NOMO-1 (cell line): ENCODE measurements at regions not wholly inside any gene's neighbourhood (a gene's known extent, or its start where the extent isn't known, plus 50 kb on each side); places are given as distances from the start of the nearest gene placed in this dataset.
"Not testable (repeated sequence)": the region's sequence is repeated elsewhere in the genome, so short reads cannot be mapped to it uniquely, and the experiment has no call there.

Experiments used
- DNase-seq, 2 experiments: peaks; one replicate each; lab custom pipeline; 2025; ENCODE audit not compliant: unreplicated experiment in 2 of 2; lab: John Stamatoyannopoulos, UW

DNA sequence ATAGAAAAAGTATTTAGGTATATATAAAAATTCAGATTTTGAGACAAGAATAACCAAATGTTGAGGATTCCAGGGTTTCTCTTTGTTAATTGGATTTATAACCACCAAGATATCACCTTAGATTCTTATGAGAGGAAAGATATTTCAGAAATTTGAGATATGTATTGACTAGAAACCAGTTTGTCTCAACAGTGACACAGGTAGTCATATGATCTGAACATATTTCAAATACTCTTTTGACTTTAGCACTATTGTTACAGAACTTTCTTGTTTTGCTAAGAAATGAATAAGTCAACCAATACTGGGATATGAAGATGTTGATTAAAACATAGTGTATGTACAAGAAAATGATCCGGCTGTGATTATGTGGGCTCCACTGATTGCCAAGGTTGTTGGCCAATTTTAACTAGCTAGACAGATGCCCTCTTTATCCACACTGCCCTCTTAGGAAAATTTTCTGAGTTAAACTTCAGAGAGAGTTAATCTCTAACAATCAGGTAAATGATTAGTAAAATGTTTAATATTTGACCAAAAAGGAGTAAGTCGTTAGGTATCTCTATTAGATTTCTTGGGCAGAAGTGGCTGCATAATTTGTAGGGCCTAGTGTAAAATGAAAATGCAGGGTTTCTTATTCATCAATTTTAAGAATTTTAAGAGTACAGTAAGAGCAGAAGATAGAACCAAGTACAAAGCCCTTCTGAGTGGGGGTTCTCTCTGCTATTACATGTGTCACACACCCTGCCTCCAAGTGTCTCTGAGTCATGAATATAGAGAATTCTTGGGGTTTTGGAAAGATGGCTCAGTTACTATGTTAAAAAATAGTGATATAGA lies 376.0 kb downstream of the TFEC start:
- no peak for DNase-seq

- DNase-seq, result no peak
Measured at GRCh38 chr7:115649429-115649828, 381.1 kb downstream of the TFEC start.

DNA sequence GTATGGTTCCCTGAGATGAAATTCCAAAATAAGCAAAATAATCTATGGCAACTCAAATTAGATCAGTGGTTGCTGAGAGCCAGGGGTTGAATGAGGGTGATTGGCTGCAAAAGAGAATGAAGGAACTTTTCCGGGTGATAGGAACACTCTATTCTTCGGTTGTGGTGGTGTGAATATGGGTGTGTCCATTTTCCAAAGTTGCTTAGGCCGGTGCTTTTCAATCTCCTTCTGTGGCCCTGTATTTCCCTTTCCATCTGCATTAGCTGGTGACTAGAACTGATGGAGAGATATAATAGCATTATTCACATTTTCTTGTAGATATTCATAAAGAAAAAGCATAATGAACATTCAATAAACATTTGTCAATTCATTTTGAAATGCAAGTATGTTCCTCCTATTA lies 382.9 kb downstream of the TFEC start:
- no peak for DNase-seq

GRCh38 chr7:115642194-115642593 lies 388.4 kb downstream of the TFEC start:
- DNase-seq, result no peak

- DNase-seq, result no peak
Measured at GRCh38 chr7:115638853-115639252, 391.7 kb downstream of the TFEC start.

- no peak for DNase-seq
Measured at GRCh38 chr7:115637128-115637527, 393.4 kb downstream of the TFEC start.

DNA sequence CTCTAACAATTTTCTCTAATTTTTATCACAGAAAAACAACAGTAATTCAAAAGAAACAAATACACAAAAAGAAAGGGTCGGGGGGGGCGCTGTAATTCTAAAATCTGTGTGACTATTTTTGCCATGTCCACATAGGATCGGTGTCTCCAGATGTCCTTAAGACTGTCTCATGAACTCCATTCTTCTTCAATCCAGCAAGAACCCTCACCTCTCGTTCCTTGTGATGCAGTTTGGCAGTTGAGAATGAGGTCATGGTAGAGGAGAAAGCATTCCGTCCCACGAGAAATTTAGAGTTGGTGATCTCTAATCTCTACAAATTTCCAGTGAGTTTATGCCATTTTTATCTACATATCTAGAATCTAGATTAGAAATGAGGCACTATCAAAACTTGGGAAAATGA lies 394.7 kb downstream of the TFEC start:
- no peak for DNase-seq

DNA sequence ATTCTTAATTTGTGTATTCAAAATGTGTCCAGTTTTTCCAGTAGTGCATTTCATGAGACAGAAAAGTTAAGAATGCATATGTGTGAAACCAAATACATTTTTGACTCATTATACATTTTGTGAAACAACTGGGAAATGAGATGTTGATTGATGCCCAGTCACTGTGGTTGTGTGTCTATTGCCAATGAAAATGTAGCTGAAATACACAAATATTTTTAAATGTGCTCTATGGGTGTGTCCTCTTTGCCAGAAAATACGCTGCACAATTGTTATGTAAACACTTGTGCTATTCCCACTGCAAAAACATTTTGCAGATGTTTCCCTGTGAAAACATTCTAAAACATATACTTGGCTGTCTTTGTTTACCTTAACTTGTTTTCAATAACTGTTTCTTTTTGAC lies 395.2 kb downstream of the TFEC start:
- DNase-seq, result no peak

DNA sequence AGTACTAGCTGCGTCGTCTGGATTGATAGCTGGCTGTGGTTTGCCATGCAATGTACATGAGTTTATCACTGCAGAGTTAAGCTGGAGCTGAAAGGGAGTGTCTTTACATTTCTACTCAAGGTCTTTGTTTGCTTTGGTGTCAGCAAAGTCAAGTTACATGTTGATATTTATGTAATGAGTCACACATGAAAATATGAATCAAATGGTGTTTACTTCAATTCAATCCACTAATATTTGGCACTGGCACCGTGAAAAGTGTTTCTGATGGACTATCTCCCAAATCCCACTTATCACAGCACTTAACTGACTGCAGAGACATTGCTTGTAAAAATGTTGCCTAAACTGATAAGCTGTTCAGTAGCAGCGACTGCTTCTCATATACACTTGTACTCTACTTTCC lies 395.9 kb downstream of the TFEC start:
- DNase-seq, result no peak

- no peak for DNase-seq
Measured at GRCh38 chr7:115632636-115633035, 397.9 kb downstream of the TFEC start.

- no peak for DNase-seq
Measured at GRCh38 chr7:115631782-115632181, 398.8 kb downstream of the TFEC start.

GRCh38 chr7:115630049-115630448 lies 400.5 kb downstream of the TFEC start:
- DNase-seq, result no peak

GRCh38 chr7:115618676-115619075 lies 411.9 kb downstream of the TFEC start:
- DNase-seq, result no peak

GRCh38 chr7:115613836-115614235 lies 416.7 kb downstream of the TFEC start:
- DNase-seq, result no peak

DNA sequence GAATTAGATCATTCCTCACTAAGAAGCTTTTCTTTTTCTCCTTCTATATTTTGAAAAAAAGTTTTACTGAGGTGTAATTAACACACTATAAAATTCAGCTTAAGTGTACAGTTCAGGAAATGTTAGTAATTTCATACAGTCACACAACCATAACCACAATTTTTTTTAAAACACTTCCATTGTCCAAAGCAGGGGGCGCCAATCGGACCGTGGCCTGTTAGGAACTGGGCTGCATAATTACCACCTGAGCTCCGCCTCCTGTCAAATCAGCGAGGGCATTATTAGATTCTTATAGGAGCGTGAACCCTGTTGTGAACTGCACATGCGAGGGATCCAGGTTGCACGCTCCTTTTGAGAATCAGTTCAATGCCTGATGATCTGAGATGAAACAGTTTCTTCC lies 427.1 kb downstream of the TFEC start:
- no peak for DNase-seq

- DNase-seq, result no peak
Measured at GRCh38 chr7:115600207-115600606, 430.4 kb downstream of the TFEC start.

GRCh38 chr7:115599184-115599583 lies 431.4 kb downstream of the TFEC start:
- DNase-seq, result not testable (repeated sequence)

GRCh38 chr7:115597220-115597619 lies 433.3 kb downstream of the TFEC start:
- not testable (repeated sequence) for DNase-seq

- DNase-seq, result no peak
Measured at GRCh38 chr7:115593111-115593510, 437.5 kb downstream of the TFEC start.

GRCh38 chr7:115585015-115585718 lies 445.4 kb downstream of the TFEC start:
- no peak for DNase-seq

DNA sequence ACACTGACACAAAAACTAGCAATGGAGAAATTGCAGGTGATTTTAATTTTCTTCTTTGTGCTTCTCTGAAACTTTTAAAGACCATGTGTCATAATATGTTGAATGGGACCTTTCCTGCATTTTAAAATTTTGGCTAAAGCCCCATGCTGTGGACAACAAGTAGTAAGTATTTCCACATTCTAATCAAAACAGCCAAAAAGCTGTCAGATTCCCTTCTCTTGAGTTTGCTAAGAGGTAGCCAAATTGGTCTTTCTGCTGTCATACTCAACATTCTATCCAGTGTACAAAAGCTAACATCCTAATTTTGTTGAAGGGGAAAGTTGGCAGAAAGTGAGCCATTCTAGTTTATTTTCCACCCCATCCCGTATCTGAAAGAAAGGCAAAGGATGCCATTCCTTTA lies 447.6 kb downstream of the TFEC start:
- DNase-seq, result no peak

DNA sequence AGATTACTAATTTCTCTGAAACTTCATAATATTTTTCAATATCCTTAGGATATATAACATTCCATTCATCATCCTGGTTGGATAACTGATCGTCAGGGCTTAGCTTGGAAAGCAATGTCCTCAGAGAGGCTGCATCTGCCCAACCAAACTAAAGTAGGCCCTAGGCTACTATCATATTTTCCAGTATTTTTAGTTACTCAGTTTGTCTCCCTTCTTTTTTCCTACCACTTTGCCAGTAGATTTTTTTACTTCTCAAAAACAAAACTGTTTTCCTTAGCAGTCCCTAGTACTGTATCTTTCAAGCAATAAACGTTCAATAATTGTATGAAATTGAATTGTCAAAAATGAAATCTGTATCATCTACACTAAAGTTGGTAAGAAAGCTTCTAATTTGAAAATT lies 452.0 kb downstream of the TFEC start:
- no peak for DNase-seq
